NCI-H128 (cell line): ENCODE measurements at regions not wholly inside any gene's neighbourhood (a gene's known extent, or its start where the extent isn't known, plus 50 kb on each side); places are given as distances from the start of the nearest gene placed in this dataset.
"Not testable (repeated sequence)": the region's sequence is repeated elsewhere in the genome, so short reads cannot be mapped to it uniquely, and the experiment has no call there.

Experiments
- DNase-seq: peaks from one replicate; lab custom pipeline; 2025; ENCODE audit not compliant: unreplicated experiment; lab: John Stamatoyannopoulos, UW

DNA sequence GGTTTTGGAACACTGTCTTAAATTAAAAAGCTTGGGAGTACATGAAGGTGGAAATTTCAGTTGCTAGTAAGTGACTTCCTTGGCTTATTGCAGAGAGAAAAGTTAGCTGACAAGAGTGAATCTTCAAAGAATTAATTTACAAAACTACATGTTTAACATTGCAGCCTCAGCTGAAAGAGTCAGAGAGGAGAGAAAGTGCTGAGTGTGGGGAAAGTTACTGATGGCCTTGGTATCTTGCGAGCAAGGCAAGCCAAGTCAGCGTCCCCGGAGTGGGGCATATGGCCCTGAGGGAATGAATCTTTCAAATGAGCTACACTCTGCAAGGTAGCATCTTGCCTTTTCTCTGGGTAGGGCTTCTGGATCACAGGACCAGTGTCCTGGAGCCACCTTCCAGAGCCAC lies 131.3 kb downstream of the LPIN1 start:
- no peak for DNase-seq

DNA sequence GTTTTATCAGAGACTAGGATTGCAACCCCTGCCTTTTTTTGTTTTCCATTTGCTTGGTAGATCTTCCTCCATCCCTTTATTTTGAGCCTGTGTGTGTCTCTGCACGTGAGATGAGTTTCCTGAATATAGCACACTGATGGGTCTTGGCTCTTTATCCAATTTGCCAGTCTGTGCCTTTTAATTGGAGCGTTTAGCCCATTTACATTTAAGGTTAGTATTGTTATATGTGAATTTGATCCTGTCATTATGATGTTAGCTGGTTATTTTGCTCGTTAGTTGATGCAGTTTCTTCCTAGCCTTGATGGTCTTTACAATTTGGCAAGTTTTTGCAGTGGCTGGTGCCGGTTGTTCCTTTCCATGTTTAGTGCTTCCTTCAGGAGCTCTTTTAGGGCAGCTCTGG lies 138.8 kb downstream of the LPIN1 start:
- DNase-seq, result not testable (repeated sequence)

DNA sequence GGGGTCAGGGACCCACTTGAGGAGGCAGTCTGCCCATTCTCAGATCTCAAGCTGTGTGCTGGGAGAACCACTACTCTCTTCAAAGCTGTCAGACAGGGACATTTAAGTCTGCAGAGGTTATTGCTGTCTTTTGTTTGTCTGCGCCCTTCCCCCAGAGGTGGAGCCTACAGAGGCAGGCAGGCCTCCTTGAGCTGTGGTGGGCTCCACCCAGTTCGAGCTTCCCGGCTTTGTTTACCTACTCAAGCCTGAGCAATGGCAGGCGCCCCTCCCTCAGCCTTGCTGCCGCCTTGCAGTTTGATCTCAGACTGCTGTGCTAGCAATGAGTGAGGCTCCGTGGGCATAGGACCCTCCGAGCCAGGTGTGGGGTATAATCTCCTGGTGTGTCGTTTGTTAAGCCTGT lies 140.5 kb downstream of the LPIN1 start:
- DNase-seq, result not testable (repeated sequence)

GRCh38 chr2:11889101-11889850 lies 142.8 kb downstream of the LPIN1 start:
- DNase-seq, result no peak

- DNase-seq, result no peak
Measured at GRCh38 chr2:11889854-11890253, 143.4 kb downstream of the LPIN1 start.

DNA sequence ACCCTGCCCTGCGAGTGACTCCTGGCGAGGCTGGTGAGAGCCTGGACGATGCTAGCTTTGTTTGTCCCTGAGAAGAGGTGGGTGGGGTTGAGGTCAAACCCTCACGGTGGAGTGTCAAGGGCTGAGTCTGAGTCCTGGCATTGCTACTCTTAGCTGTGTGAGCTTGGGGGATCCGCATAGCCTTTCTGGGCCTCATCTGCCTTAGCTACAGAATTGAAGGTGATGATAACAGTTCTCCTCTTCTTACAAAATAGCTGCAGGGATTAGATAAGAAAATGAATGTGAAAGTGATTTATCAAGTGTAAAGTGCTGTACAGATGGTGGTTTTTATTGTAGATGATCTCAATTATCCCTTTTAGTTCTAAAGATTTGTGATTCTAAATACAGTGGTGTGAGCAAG lies 144.6 kb downstream of the LPIN1 start:
- DNase-seq, result no peak

GRCh38 chr2:11891671-11892440 lies 145.4 kb downstream of the LPIN1 start:
- no peak for DNase-seq

- DNase-seq, result no peak
Measured at GRCh38 chr2:11896386-11896785, 150.0 kb downstream of the LPIN1 start.

DNA sequence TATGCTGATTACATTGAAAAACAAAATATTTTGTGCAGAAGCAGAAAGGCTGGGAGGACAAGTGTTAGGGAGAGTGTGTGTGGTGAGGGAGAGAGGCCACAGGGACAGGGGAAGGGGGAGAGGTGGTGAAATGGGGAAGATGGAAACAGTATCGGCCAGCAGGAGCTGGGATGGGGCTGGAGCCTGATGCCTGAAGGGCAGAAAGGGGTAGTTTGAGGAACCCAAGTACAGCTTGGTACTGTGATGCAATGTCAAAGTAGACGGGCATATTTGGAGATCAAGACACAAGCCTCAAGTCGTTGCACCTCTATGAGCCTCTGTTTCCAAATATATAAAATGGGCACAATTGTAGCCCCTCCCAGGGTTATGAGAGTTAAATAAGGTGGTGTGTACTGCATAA lies 152.1 kb downstream of the LPIN1 start:
- DNase-seq, result no peak

DNA sequence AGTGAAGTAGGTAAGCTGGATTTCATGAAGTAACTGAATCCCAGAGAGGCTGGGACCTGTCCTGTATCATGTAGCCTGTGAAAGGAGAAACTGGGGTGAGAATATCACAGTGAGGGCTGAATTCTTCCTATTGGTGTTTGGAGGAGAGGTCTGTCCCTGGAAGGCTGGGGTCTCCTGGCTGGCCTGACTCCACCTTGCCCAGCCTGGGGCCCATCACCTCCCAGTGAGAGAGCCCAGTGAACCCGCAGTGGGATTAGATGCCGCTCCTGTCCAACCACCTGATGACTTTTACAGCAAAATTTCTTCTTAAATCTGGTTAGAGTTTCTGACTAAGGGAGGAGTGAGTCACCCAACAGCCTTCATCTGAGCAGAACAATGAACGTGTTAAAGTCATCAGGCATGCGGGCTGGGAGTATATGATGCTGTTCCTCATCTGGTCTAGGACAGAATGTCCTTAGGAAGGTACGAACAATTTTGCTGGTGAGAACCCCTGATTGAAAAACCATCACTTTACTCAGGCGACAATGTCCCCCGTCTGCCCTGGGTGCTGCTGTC lies 152.9 kb downstream of the LPIN1 start:
- DNase-seq, result no peak

GRCh38 chr2:11900891-11901290 lies 154.5 kb downstream of the LPIN1 start:
- DNase-seq, result not testable (repeated sequence)

DNA sequence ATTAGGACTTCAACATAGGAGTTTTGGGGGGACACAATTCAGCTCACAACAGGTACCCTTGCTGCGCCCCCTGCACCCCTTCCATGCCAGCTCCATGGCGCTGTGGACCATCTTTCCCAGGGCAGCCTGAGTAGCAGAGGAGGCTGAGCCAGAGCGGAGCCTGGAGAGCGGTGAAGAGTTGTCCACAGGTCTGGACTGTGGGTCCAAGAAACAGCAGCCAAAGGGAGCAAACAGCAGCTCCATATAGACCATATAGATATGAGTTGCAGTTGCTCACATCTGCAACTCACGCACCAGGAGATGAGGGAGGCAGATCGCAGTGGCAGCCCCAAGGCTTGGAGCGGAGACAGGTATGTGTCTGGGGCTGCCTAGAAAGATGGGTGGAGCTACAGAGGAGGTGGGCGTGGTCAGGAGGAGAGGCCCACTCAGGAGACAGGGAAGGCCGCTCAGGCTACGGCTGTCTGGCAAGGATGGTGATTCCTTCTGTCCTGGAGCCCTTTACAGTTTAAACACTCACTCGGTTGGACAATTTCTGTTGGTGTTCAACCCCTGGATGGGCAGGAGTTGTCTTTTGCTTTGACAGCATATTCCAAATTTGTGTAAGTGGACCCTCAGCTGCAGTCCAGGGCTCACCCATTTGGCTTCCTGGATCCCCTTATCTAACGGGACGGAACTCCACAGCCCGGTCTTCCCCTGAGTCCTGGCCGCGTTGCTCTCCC lies 155.1 kb downstream of the LPIN1 start:
- DNase-seq, result no peak

DNA sequence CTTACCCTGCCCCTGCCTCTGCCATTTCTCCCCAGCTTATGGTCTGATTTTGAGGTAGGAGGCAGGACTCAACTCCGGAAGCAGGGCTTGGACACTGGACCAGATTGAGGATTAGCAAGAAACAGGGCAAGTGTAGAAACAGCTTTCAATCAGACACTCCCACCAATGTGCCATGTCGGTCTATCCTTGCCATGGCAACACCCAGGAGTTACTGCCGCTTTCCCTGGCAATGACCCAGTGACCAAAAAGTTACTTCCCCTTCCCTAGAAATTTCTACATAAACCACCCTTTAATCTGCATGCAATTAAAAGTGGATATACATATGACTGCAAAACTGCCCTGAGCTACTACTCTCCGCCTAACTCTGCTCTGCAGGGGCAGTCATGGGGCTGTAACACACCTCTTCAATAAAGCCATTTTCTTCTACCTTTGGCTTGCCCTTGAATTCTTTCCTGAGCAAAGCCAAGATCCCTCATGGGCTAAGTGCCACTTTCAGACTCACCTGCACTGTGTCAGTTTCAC lies 156.7 kb downstream of the LPIN1 start:
- DNase-seq, result no peak

GRCh38 chr2:11904029-11904428 lies 157.6 kb downstream of the LPIN1 start:
- no peak for DNase-seq

DNA sequence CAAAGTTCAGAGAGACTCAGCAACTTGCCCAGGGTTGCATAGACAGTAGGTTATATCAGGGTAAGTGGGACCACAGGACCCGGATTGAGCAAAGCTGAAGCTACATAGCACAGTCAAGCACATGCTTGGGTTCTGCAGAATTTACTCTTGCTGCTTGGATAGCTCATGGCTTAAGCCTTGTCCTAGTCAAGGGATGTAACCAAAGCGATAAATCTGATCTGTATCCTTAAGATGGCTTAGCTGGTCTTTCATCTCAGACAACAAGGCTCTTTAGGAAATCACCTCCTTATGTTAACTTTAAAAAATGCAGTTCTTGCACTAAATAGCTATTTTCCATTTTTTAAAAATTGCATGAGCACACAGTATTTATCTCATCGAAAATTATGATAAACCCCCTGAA lies 158.5 kb downstream of the LPIN1 start:
- no peak for DNase-seq

GRCh38 chr2:11907190-11907589 lies 160.8 kb downstream of the LPIN1 start:
- DNase-seq, result no peak

DNA sequence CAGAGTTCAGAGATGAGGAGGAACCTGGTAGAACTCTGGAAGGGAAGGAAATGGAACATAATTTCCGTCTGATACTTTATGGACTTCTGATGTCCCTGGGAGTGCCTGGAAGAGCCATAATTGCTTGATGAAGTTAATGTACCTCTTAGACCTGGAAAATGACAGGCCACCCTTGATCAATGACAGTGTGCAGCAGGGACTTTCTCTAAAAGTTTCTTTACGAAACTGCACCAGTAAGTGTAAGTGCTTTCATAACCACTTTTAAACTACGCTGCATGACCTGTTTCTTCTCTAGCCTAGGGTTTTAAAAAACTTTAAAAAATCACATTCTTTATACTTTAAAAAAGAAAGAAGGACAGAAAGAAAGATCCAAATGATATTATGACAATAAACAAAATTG lies 164.5 kb downstream of the LPIN1 start:
- DNase-seq, result no peak

GRCh38 chr2:11912980-11913379 lies 166.5 kb downstream of the LPIN1 start:
- no peak for DNase-seq

GRCh38 chr2:11914455-11914854 lies 168.0 kb downstream of the LPIN1 start:
- no peak for DNase-seq

GRCh38 chr2:11915650-11916049 lies 169.2 kb downstream of the LPIN1 start:
- no peak for DNase-seq

GRCh38 chr2:11919953-11920352 lies 173.5 kb downstream of the LPIN1 start:
- no peak for DNase-seq
